ENCODE measurements at regions not wholly inside any gene's neighbourhood (a gene's known extent, or its start where the extent isn't known, plus 50 kb on each side); places are given as distances from the start of the nearest gene placed in this dataset.

- DNase-seq (ENCODE audit: low read depth), result no peak
Observed at GRCh38 chr5:51908215-51908614, 525.0 kb downstream of the ISL1 start.

- no peak for DNase-seq (ENCODE audit: low read depth)
Observed at GRCh38 chr5:51944500-51945125, 561.4 kb downstream of the ISL1 start.

GRCh38 chr5:51958473-51958872 is 575.2 kb downstream of the ISL1 start:
- no peak for DNase-seq (ENCODE audit: low read depth)

- no peak for DNase-seq (ENCODE audit: low read depth)
Observed at GRCh38 chr5:51960617-51961121, 577.4 kb downstream of the ISL1 start.

GRCh38 chr5:51961154-51961562 is 577.9 kb downstream of the ISL1 start:
- no peak for DNase-seq (ENCODE audit: low read depth)

- no peak for DNase-seq (ENCODE audit: low read depth)
Observed at GRCh38 chr5:51968756-51969155, 585.5 kb downstream of the ISL1 start.

- DNase-seq (ENCODE audit: low read depth), result no peak
Observed at GRCh38 chr5:51974834-51975233, 591.6 kb downstream of the ISL1 start.

GRCh38 chr5:51977014-51977413 is 593.8 kb downstream of the ISL1 start:
- DNase-seq (ENCODE audit: low read depth), result no peak

- DNase-seq (ENCODE audit: low read depth), result no peak
Observed at GRCh38 chr5:51983161-51983560, 599.9 kb downstream of the ISL1 start.

- DNase-seq (ENCODE audit: low read depth), result no peak
Observed at GRCh38 chr5:51986733-51987132, 603.5 kb downstream of the ISL1 start.

GRCh38 chr5:51987239-51987638 is 604.0 kb downstream of the ISL1 start:
- DNase-seq (ENCODE audit: low read depth), result no peak

GRCh38 chr5:51987669-51988209 is 604.5 kb downstream of the ISL1 start:
- no peak for DNase-seq (ENCODE audit: low read depth)

- DNase-seq (ENCODE audit: low read depth), result no peak
Observed at GRCh38 chr5:51988634-51989033, 605.4 kb downstream of the ISL1 start.

- no peak for DNase-seq (ENCODE audit: low read depth)
Observed at GRCh38 chr5:51990241-51990640, 607.0 kb downstream of the ISL1 start.

GRCh38 chr5:51990661-51991180 is 607.5 kb downstream of the ISL1 start:
- no peak for DNase-seq (ENCODE audit: low read depth)

GRCh38 chr5:51991940-51992339 is 608.7 kb downstream of the ISL1 start:
- no peak for DNase-seq (ENCODE audit: low read depth)

- no peak for DNase-seq (ENCODE audit: low read depth)
Observed at GRCh38 chr5:51995773-51996306, 612.6 kb downstream of the ISL1 start.

- DNase-seq (ENCODE audit: low read depth), result no peak
Observed at GRCh38 chr5:51996356-51996861, 613.2 kb downstream of the ISL1 start.

- DNase-seq (ENCODE audit: low read depth), result no peak
Observed at GRCh38 chr5:51997500-51997899, 614.3 kb downstream of the ISL1 start.

- no peak for DNase-seq (ENCODE audit: low read depth)
Observed at GRCh38 chr5:51997949-51998348, 614.7 kb downstream of the ISL1 start.

GRCh38 chr5:52007230-52007858 is 624.1 kb downstream of the ISL1 start:
- DNase-seq (ENCODE audit: low read depth), result peak; percentile 39

- no peak for DNase-seq (ENCODE audit: low read depth)
Observed at GRCh38 chr5:52010454-52010853, 627.2 kb downstream of the ISL1 start.

- DNase-seq (ENCODE audit: low read depth), result no peak
Observed at GRCh38 chr5:52013523-52013922, 630.3 kb downstream of the ISL1 start.
